Spleen (tissue), 11 donors: ENCODE measurements at regions not wholly inside any gene's neighbourhood (a gene's known extent, or its start where the extent isn't known, plus 50 kb on each side); places are given as distances from the start of the nearest gene placed in this dataset.

Experiments
- DNase-seq: peaks from one replicate; pipeline ENCODE4 v3.0.0-alpha.2; 2020
- H3K27ac ChIP-seq, 8 donors: fragments of 200-600 bp; sonication (generic) in 7 of 8; 1 replicate in 4 of 8; 2 replicates in 4 of 8; pipeline versions ENCODE4 v1.5.0 to v1.8.0; 2016 to 2021; ENCODE audit warnings: inconsistent platforms in 4 of 8, mild to moderate bottlenecking in 4 of 8, moderate library complexity in 1 of 8
- H3K27me3 ChIP-seq, 7 donors: fragments of 200-600 bp; sonication (generic) in 6 of 7; replicated peaks in 1 of 7; 1 replicate in 4 of 7; 2 replicates in 3 of 7; pipeline versions ENCODE4 v1.5.0 to v1.8.0; 2016 to 2021; ENCODE audit warnings: inconsistent platforms in 3 of 7, mild to moderate bottlenecking in 1 of 7
- H3K36me3 ChIP-seq, 6 donors: fragments of 200-600 bp; sonication (generic) in 5 of 6; 1 replicate in 4 of 6; 2 replicates in 2 of 6; pipeline versions ENCODE4 v1.5.0 to v1.8.0; 2016 to 2021; ENCODE audit warnings: inconsistent platforms in 2 of 6
- H3K4me1 ChIP-seq, 6 donors: fragments of 200-600 bp; sonication (generic) in 5 of 6; 1 replicate in 3 of 6; 2 replicates in 3 of 6; pipeline versions ENCODE4 v1.5.0 to v1.8.0; 2016 to 2021; ENCODE audit warnings: inconsistent platforms in 3 of 6
- H3K4me3 ChIP-seq, 8 donors: fragments of 200-600 bp; sonication (generic) in 7 of 8; 1 replicate in 4 of 8; 2 replicates in 4 of 8; pipeline versions ENCODE4 v1.5.0 to v1.8.0; 2016 to 2021; ENCODE audit warnings: inconsistent platforms in 4 of 8, mild to moderate bottlenecking in 4 of 8, moderate library complexity in 2 of 8
- H3K9me3 ChIP-seq, 8 donors: fragments of 200-600 bp; sonication (generic) in 7 of 8; 1 replicate in 4 of 8; 2 replicates in 4 of 8; pipeline versions ENCODE4 v1.5.0 to v1.8.0; 2016 to 2021; ENCODE audit warnings: inconsistent platforms in 4 of 8
- POLR2A ChIP-seq, 3 donors: fragments of 450-650 bp; IDR thresholded peaks; one replicate each; pipeline ENCODE4 v1.5.1; 2017; ENCODE audit warnings: antibody characterized with exemption in 3 of 3, mild to moderate bottlenecking in 1 of 3
- POLR2AphosphoS5 ChIP-seq, 3 donors: sonication (generic); formaldehyde crosslinking; IDR thresholded peaks; one replicate each; pipeline ENCODE4 v1.5.1; 2017; ENCODE audit warnings: antibody characterized with exemption in 3 of 3
- WGBS, 5 donors: extraction: QIAGEN DNeasy Blood & Tissue Kit in 3 of 5; methylation state at CpG; one replicate each; pipeline versions ENCODE4 v1.1.5 to v1.1.7; 2013 to 2018; 5-methylcytosine and 5-hydroxymethylcytosine counted together
- intact Hi-C: fragments of 100-400 bp; cut with DNase I; formaldehyde crosslinking; loops from one replicate; pipeline ENCODE4 v1.15.0; 2023; ENCODE audit warnings: low total_unique reads
- TF ChIP-seq, protein P1 (sequence below), 11 experiments: fragments of 200-600 bp in 7 of 11; fragments of 450-650 bp in 4 of 11; sonication (generic) in 4 of 11; IDR thresholded peaks in 8 of 11; conservative IDR thresholded peaks in 3 of 11; 1 replicate in 7 of 11; 2 replicates in 4 of 11; pipeline versions ENCODE4 v1.4.0 to v1.8.0; 2016 to 2021; ENCODE audit warnings: antibody characterized with exemption in 11 of 11, inconsistent platforms in 4 of 11, mild to moderate bottlenecking in 1 of 11
- donor health status: healthy with polysubstance abuse.
- donor health status: DM: no; HTN: no; CAD: no; lungs with moderate emphysema.
- donor health status: DM: no; HTN: no; CAD: no.
- donor health status: Bipolar disorder and iron deficiency.
- donor health status: healthy.
- donor health status: DM: no; HTN: no; CAD: no.
- donor health status: DM: yes; HTN: yes; CAD: no.

DNA sequence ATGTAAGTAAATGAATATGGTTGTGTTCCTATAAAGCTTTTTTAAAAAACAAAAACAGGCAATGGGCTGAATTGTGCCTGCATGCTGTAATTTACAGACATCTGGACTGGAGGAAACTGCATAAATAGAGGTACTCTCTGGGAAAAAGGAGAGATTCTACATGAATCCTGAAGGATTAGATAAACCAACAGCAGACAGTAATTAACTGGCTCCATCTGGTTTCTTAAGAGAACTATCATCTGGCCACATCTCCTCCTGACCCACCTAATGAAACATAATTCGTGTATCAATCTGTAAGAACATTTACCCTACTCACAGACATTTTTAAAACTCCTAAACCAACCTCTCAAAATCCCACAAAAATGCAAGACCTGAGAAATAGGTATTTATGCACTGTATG is 528.1 kb upstream of the ST8SIA4 start:
- intact Hi-C loops = no loop called here
- WGBS, 5 donors = 47 to 65% (median 64%) methylated on average over 1 of the region's 1 CpG

DNA sequence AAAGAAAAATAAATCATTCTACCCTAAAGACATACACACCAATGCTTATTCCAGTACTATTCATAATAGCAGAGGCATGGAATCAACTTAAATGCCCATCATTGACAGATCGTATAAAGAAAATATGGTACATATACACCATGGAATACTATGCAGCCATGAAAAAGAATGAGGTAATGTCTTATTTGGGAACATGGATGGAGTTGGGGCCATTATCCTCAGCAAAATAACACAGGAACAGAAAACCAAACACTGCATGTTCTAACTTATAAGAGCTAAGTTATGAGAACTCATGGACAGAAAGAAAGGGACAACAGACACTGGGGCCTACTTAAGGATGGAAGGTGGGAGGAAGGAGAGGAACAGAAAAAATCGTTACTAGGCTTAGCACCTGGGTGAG is 527.5 kb upstream of the ST8SIA4 start:
- WGBS, 5 donors = 78 to 90% (median 85%) methylated on average over 2 of the region's 2 CpGs

More for the DNA sequence above, 528.1 kb upstream of the ST8SIA4 start:
- DNase-seq = no peak
- peaks cover 0 to 6% (median 0%) of the 10 kb centered on the region in 8 donors for H3K9me3 ChIP-seq
- no peak overlapping the region for H3K4me3 ChIP-seq
- H3K4me1 ChIP-seq = no peaks in the 10 kb centered on the region
- no peaks in the 10 kb centered on the region for H3K27me3 ChIP-seq
- H3K27ac ChIP-seq = no peak overlapping the region
- no peak for TF ChIP-seq POLR2A (IDR thresholded peaks at IDR 0.05)
- TF ChIP-seq, protein P1, sequence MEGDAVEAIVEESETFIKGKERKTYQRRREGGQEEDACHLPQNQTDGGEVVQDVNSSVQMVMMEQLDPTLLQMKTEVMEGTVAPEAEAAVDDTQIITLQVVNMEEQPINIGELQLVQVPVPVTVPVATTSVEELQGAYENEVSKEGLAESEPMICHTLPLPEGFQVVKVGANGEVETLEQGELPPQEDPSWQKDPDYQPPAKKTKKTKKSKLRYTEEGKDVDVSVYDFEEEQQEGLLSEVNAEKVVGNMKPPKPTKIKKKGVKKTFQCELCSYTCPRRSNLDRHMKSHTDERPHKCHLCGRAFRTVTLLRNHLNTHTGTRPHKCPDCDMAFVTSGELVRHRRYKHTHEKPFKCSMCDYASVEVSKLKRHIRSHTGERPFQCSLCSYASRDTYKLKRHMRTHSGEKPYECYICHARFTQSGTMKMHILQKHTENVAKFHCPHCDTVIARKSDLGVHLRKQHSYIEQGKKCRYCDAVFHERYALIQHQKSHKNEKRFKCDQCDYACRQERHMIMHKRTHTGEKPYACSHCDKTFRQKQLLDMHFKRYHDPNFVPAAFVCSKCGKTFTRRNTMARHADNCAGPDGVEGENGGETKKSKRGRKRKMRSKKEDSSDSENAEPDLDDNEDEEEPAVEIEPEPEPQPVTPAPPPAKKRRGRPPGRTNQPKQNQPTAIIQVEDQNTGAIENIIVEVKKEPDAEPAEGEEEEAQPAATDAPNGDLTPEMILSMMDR (IDR thresholded peaks at IDR 0.05 in 8 of 11, conservative IDR thresholded peaks at IDR 0.05 in 3 of 11) = no peak
- TF ChIP-seq POLR2AphosphoS5 (IDR thresholded peaks at IDR 0.05) = no peak
- no peaks in the 10 kb centered on the region for H3K36me3 ChIP-seq

DNA sequence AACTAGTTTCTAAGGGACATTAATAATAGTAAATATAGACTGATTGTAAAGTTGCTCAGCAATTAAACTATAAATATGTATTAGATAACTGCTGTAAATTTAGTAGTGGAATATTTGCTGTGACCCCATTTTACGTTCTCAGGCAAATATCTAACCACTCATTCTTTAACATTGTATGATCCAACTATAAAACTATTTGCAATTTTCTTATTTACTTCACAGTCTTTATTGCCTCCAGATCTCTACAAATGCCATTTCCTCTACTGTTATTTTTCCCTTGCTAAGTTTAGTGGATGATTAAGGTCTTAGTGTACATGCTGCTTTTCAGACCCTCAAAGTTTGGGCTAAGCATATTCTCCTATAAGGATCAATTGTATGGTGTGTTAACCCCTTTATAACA is 526.2 kb upstream of the ST8SIA4 start:
- H3K4me1 ChIP-seq = no peaks in the 10 kb centered on the region
- H3K4me3 ChIP-seq = no peak overlapping the region
- H3K36me3 ChIP-seq = no peaks in the 10 kb centered on the region
- TF ChIP-seq POLR2AphosphoS5 (IDR thresholded peaks at IDR 0.05) (no peak), POLR2A (IDR thresholded peaks at IDR 0.05) (no peak)
- TF ChIP-seq, protein P1 (IDR thresholded peaks at IDR 0.05 in 8 of 11, conservative IDR thresholded peaks at IDR 0.05 in 3 of 11) = no peak
- no peaks in the 10 kb centered on the region for H3K27me3 ChIP-seq
- H3K27ac ChIP-seq = no peak overlapping the region
- DNase-seq = no peak
- WGBS, 5 donors = 68 to 88% (median 79%) methylated on average over 1 of the region's 1 CpG
- peaks cover 0 to 6% (median 0%) of the 10 kb centered on the region in 8 donors for H3K9me3 ChIP-seq
- intact Hi-C loops = no loop called here

More for the DNA sequence above, 527.5 kb upstream of the ST8SIA4 start:
- Histone ChIP-seq H3K4me1 (no peaks in the 10 kb centered on the region), H3K36me3 (no peaks in the 10 kb centered on the region), H3K4me3 (no peak overlapping the region), H3K9me3 (peaks cover 0 to 6% (median 0%) of the 10 kb centered on the region in 8 donors), H3K27ac (no peak overlapping the region), H3K27me3 (no peaks in the 10 kb centered on the region)
- TF ChIP-seq, protein P1 (IDR thresholded peaks at IDR 0.05 in 8 of 11, conservative IDR thresholded peaks at IDR 0.05 in 3 of 11) = no peak
- TF ChIP-seq POLR2AphosphoS5 (IDR thresholded peaks at IDR 0.05) (no peak), POLR2A (IDR thresholded peaks at IDR 0.05) (no peak)
- no peak for DNase-seq
- intact Hi-C loops = no loop called here

DNA sequence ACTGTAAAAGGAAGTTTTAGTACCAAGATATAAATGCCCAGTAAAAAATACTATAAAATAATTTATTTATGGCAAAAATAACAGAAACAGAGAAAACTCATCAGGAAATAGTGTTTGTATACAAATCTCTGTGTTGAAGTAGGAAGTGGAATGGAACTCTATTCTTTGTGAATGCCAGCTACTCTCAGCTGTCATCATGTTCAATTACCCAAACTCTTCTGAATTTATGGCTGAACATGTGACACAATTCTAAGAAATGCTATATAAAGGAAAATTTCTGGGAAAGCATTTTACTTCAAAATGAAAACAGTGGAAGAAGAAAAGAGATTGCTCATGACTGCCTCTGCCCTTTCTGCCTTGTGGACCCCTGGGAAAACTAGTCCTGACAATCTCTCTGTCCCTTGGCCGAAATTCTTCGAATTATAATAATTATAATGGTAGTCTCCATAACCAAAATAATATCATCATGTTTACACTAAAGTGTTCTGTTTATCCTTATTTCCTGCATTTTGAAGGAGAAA is 522.3 kb upstream of the ST8SIA4 start:
- WGBS, 5 donors = 66 to 90% (median 72%) methylated on average over 2 of the region's 2 CpGs
- TF ChIP-seq POLR2AphosphoS5 (IDR thresholded peaks at IDR 0.05) (no peak), POLR2A (IDR thresholded peaks at IDR 0.05) (no peak)
- TF ChIP-seq, protein P1 (IDR thresholded peaks at IDR 0.05 in 8 of 11, conservative IDR thresholded peaks at IDR 0.05 in 3 of 11) = no peak
- Histone ChIP-seq H3K9me3 (peaks cover 0 to 1% (median 0%) of the 10 kb centered on the region in 8 donors), H3K27ac (no peak overlapping the region), H3K4me1 (no peaks in the 10 kb centered on the region), H3K27me3 (no peaks in the 10 kb centered on the region), H3K36me3 (no peaks in the 10 kb centered on the region), H3K4me3 (no peak overlapping the region)
- intact Hi-C loops = no loop called here
- no peak for DNase-seq
